Gastrocnemius medialis (tissue), 4 donors: ENCODE measurements at regions not wholly inside any gene's neighbourhood (a gene's known extent, or its start where the extent isn't known, plus 50 kb on each side); places are given as distances from the start of the nearest gene placed in this dataset.

Experiments used
- ATAC-seq, 2 donors: fragments of 150-250 bp; one replicate each; pipeline ENCODE4 v1.9.1; 2016
- DNase-seq, 2 donors: peaks; one replicate each; pipeline ENCODE4 v3.0.0-alpha.2; 2019
- H3K27ac ChIP-seq, 4 donors: fragments of 200-600 bp; sonication (generic); 1 replicate in 1 of 4; 2 replicates in 3 of 4; pipeline ENCODE4 v1.5.1; 2016 to 2018; ENCODE audit warnings: mild to moderate bottlenecking in 2 of 4, moderate library complexity in 1 of 4
- H3K27me3 ChIP-seq, 3 donors: fragments of 200-600 bp; sonication (generic) in 2 of 3; 1 replicate in 1 of 3; 2 replicates in 2 of 3; pipeline versions ENCODE4 v1.5.1 to v1.6.0; 2016 to 2019; ENCODE audit warnings: mild to moderate bottlenecking in 1 of 3, moderate library complexity in 1 of 3
- H3K36me3 ChIP-seq, 2 donors: fragments of 200-600 bp; sonication (generic) in 1 of 2; one replicate each; pipeline ENCODE4 v1.5.1; 2017 to 2018
- H3K4me1 ChIP-seq, 2 donors: fragments of 200-600 bp; sonication (generic) in 1 of 2; one replicate each; pipeline ENCODE4 v1.5.1; 2016 to 2017; ENCODE audit warnings: mild to moderate bottlenecking in 2 of 2
- H3K4me3 ChIP-seq, 4 donors: fragments of 200-600 bp; sonication (generic) in 3 of 4; 1 replicate in 1 of 4; 2 replicates in 3 of 4; pipeline ENCODE4 v1.5.1; 2016 to 2019; ENCODE audit warnings: mild to moderate bottlenecking in 2 of 4
- H3K9me3 ChIP-seq, 3 donors: fragments of 200-600 bp; sonication (generic) in 2 of 3; 1 replicate in 1 of 3; 2 replicates in 2 of 3; pipeline ENCODE4 v1.5.1; 2016 to 2019
- CTCF ChIP-seq, 5 experiments: fragments of 450-650 bp in 3 of 5; fragments of 200-600 bp in 2 of 5; sonication (generic) in 2 of 5; IDR thresholded peaks in 4 of 5; conservative IDR thresholded peaks in 1 of 5; 1 replicate in 4 of 5; 2 replicates in 1 of 5; pipeline ENCODE4 v1.5.1; 2016 to 2019; ENCODE audit warnings: antibody characterized with exemption in 5 of 5, mild to moderate bottlenecking in 3 of 5, moderate library complexity in 3 of 5
- POLR2A ChIP-seq, 2 donors: fragments of 450-650 bp; IDR thresholded peaks; one replicate each; pipeline ENCODE4 v1.6.1; 2017; ENCODE audit warnings: antibody characterized with exemption in 2 of 2, mild to moderate bottlenecking in 2 of 2, moderate library complexity in 2 of 2
- in situ Hi-C, 4 donors: fragments of 200-750 bp; cut with MboI; loops; one replicate each; pipeline versions ENCODE4 v1.15.0 to v1.8.0; 2017; ENCODE audit warnings: low sequenced_read_pairs in 4 of 4
- intact Hi-C: fragments of 100-400 bp; cut with DNase I; formaldehyde crosslinking; loops from one replicate; pipeline ENCODE4 v1.15.1; 2023; ENCODE audit warnings: low total_unique reads

DNA sequence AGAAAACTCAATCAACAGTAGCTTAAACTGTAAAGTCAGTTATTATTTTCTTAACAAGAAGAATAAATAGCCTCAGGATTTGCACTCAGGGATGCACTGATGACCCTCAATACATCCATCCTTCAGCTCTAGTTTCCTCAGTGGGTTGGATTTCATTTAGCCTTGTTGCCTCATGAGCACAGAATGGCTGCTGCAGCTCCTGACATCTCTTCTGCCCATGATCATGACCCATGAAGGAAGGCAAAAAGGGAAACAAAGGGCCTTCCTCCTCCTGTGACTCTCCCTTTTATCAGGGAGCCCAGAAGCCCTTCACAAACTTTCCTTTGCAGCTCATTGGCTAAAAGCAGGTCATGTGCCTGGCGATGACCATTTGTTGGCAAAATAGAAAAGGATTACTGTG is 51.2 kb upstream of the KCNG1 start:
- no peaks in the 10 kb centered on the region for H3K9me3 ChIP-seq
- intact Hi-C loops (no loop called here), in situ Hi-C loops (no loop called here)
- H3K4me1 ChIP-seq, result no peaks in the 10 kb centered on the region
- no peak overlapping the region for H3K4me3 ChIP-seq
- no peak for ATAC-seq
- DNase-seq, result no peak
- H3K27me3 ChIP-seq, result peaks cover 0 to 14% (median 3%) of the 10 kb centered on the region in 3 donors
- TF ChIP-seq POLR2A (IDR thresholded peaks at IDR 0.05) (no peak), CTCF (IDR thresholded peaks at IDR 0.05 in 4 of 5, conservative IDR thresholded peaks at IDR 0.05 in 1 of 5) (no peak)
- H3K27ac ChIP-seq, result no peak overlapping the region
- no peaks in the 10 kb centered on the region for H3K36me3 ChIP-seq
